Medulla oblongata (tissue), 1 donor: ENCODE measurements at regions not wholly inside any gene's neighbourhood (a gene's known extent, or its start where the extent isn't known, plus 50 kb on each side); places are given as distances from the start of the nearest gene placed in this dataset.

Experiments
- DNase-seq: peaks from one replicate; pipeline ENCODE4 v3.0.0-alpha.2; 2015; ENCODE audit errors: extremely low spot score

- no peak for DNase-seq
These were observed 200.8 kb upstream of the HMGA2 start for GRCh38 chr12:65623507-65623906.

DNA sequence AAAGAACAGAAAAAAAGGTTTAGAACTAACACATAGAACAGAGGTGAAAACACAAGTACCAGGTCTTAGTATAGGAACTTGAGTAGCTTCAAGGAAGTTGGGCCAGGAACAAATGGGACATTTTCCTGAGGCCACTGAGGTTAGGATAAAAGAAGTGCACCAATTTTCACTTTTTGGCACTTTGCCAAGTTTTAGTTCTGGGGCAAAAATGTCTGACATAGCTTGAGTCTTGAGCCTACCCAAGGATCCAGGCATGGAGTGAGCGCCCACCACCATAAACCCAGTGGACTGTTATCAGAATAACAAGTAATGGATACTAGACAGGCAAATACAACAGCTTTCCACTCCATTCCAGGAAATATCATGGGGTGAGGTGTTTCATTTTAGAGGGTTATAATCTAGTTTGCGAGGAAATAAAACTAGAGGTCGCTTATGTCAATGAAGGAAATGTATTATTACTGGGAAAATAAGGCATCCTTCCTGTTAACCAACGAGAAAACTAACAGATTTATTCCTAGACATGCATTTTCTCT lies 199.7 kb upstream of the HMGA2 start:
- no peak for DNase-seq

- no peak for DNase-seq
These were observed 196.2 kb upstream of the HMGA2 start for GRCh38 chr12:65628061-65628460.

- DNase-seq = no peak
These were observed 193.7 kb upstream of the HMGA2 start for GRCh38 chr12:65630555-65630954.

GRCh38 chr12:65631621-65632111 lies 192.6 kb upstream of the HMGA2 start:
- peak; percentile 29 for DNase-seq

DNA sequence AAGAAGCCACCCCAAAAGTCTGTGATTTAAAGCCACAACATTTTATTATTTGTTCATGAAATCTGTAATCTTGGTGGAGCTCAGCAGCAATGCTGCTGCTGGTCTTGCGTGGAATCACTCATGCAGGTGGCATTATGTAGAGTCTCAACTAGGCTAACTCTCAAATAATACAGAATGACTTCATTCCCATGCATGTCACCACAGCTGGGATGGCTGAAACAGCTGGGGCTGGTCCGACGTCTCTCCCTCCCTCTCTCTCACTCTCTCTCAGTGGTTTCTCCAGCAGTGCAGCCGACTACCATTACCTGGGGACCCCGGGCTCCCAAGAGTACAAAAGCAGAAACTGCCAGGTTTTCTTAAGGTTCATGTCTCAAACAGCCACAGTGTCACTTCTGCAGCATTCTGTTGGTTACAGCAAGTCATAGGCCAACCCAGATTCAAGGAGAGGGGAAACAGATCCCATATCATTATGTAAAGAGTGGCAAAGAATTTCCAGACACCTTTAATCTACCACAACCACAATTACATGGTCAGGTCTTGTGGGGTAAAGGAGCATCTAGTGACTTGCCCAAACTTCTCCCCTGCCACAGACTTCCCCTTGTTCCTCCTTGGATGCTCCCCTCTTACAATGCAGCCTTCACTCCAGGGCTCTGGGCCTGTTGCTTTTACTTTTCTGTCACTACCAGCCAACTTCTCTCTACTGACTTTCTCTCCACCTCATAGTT lies 192.0 kb upstream of the HMGA2 start:
- DNase-seq = no peak

- no peak for DNase-seq
These were observed 190.2 kb upstream of the HMGA2 start for GRCh38 chr12:65634061-65634460.

- no peak for DNase-seq
These were observed 189.5 kb upstream of the HMGA2 start for GRCh38 chr12:65634626-65635331.

GRCh38 chr12:65636436-65636835 lies 187.8 kb upstream of the HMGA2 start:
- DNase-seq = no peak

- no peak for DNase-seq
These were observed 187.1 kb upstream of the HMGA2 start for GRCh38 chr12:65637150-65637549.

DNA sequence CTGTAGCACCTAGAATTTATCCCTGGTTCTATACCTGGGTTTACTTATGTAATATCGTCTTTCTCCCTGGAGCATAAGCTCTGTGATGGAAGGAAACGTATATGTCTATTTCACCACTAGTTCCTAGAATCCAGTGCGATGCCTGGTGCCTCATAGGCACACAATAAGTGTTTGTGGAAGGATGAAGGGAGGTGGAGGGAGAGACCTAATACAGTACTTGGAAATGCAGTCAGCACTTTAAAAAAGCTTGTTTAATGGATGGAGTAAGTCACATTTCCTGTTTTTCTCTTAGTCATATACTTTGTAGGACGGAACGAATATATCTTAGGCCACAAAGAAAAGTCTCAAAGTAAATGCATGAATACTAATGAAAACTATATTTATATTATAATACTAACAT lies 186.5 kb upstream of the HMGA2 start:
- no peak for DNase-seq

- DNase-seq = no peak
These were observed 186.0 kb upstream of the HMGA2 start for GRCh38 chr12:65638324-65638723.

GRCh38 chr12:65640489-65640901 lies 183.8 kb upstream of the HMGA2 start:
- no peak for DNase-seq

- no peak for DNase-seq
These were observed 182.1 kb upstream of the HMGA2 start for GRCh38 chr12:65642061-65642661.

DNA sequence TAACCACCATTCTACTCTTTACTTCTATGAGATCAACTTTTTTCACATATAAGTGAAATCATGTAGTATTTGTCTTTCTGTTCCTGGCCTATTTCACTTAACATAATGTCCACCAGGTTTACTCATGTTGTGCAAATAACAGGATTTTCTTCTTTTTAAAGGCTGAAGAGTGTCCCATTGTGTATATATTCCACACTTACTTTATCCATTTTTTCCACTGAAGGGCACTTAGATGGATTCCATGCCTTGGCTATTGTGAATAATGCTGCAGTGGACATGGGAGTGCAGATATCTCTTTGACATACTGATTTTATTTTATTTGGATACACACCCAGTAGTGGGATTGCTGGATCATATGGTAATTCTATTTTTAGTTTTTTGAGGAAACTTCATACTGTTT lies 181.1 kb upstream of the HMGA2 start:
- no peak for DNase-seq

- no peak for DNase-seq
These were observed 180.5 kb upstream of the HMGA2 start for GRCh38 chr12:65643595-65644386.

GRCh38 chr12:65646127-65646643 lies 178.1 kb upstream of the HMGA2 start:
- no peak for DNase-seq

- DNase-seq = no peak
These were observed 177.2 kb upstream of the HMGA2 start for GRCh38 chr12:65647074-65647473.

- DNase-seq = no peak
These were observed 175.8 kb upstream of the HMGA2 start for GRCh38 chr12:65648461-65648860.

GRCh38 chr12:65649126-65649525 lies 175.2 kb upstream of the HMGA2 start:
- no peak for DNase-seq

DNA sequence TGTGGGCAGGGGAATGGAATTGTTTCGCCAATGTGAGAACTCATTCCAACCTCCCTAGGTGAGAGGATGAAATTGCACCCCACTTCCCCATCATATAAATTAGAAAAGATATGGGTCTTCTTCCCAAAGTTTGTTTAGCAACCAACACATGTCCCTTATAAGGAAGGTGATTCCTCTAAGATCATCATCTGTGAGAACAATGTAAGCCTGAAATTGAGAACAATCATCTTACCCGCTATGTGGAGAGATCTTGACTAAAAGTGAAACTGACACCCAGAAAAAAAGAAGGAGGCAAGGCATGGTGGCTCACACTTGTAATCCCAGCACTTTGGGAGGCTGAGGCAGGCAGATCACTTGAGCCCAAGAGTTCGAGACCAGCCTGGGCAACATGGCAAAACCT lies 173.2 kb upstream of the HMGA2 start:
- no peak for DNase-seq

GRCh38 chr12:65653321-65653720 lies 171.0 kb upstream of the HMGA2 start:
- no peak for DNase-seq
